Cardiac muscle cell (in vitro differentiated cells and primary cell): ENCODE measurements at regions not wholly inside any gene's neighbourhood (a gene's known extent, or its start where the extent isn't known, plus 50 kb on each side); places are given as distances from the start of the nearest gene placed in this dataset.

Experiments used
- DNase-seq, 2 donors: peaks; one replicate each; pipeline versions ENCODE4 v3.0.0 to v3.0.0-alpha.2; 2010 to 2017; ENCODE audit warnings: low read depth in 1 of 2, low spot score in 1 of 2
- H3K27ac ChIP-seq: fragments of 200-600 bp; sonication (generic); 2 replicates; pipeline ENCODE4 v1.5.1; 2016
- H3K27me3 ChIP-seq: fragments of 200-600 bp; sonication (generic); 2 replicates; pipeline ENCODE4 v1.6.0; 2016; ENCODE audit warnings: control low read depth
- H3K36me3 ChIP-seq: fragments of 200-600 bp; sonication (generic); 2 replicates; pipeline ENCODE4 v1.5.1; 2016; ENCODE audit warnings: control low read depth
- H3K4me1 ChIP-seq: fragments of 200-600 bp; sonication (generic); 2 replicates; pipeline ENCODE4 v1.8.1; 2017; ENCODE audit warnings: low read depth, mild to moderate bottlenecking, mixed run types
- H3K4me3 ChIP-seq: fragments of 200-600 bp; sonication (generic); 2 replicates; pipeline ENCODE4 v1.5.1; 2016; ENCODE audit warnings: mild to moderate bottlenecking
- H3K9me3 ChIP-seq: fragments of 200-600 bp; sonication (generic); 2 replicates; pipeline ENCODE4 v1.5.1; 2017; ENCODE audit warnings: low read depth, mild to moderate bottlenecking, control low read depth
- CTCF ChIP-seq: IDR thresholded peaks from 2 replicates; pipeline ENCODE4 v1.5.1; 2012; ENCODE audit warnings: low read depth, mild to moderate bottlenecking, low read length

GRCh38 chr14:97287956-97288355, 490.8 kb downstream of the VRK1 start:
- H3K4me3 ChIP-seq, result no peak overlapping the region
- H3K9me3 ChIP-seq, result no peaks in the 10 kb centered on the region
- H3K4me1 ChIP-seq, result no peaks in the 10 kb centered on the region
- no peak for DNase-seq
- no peaks in the 10 kb centered on the region for H3K27me3 ChIP-seq
- no peaks in the 10 kb centered on the region for H3K36me3 ChIP-seq
- H3K27ac ChIP-seq, result no peak overlapping the region
- no peak for TF ChIP-seq CTCF

- Histone ChIP-seq H3K9me3 (no peaks in the 10 kb centered on the region), H3K4me3 (no peak overlapping the region), H3K4me1 (no peaks in the 10 kb centered on the region), H3K27me3 (no peaks in the 10 kb centered on the region), H3K27ac (no peak overlapping the region), H3K36me3 (no peaks in the 10 kb centered on the region)
- no peak for DNase-seq
- TF ChIP-seq CTCF, result no peak
These were observed 492.9 kb downstream of the VRK1 start for GRCh38 chr14:97290065-97290464.

GRCh38 chr14:97290977-97291376, 493.8 kb downstream of the VRK1 start:
- Histone ChIP-seq H3K4me1 (no peaks in the 10 kb centered on the region), H3K4me3 (no peak overlapping the region), H3K36me3 (no peaks in the 10 kb centered on the region), H3K27me3 (no peaks in the 10 kb centered on the region), H3K9me3 (no peaks in the 10 kb centered on the region), H3K27ac (no peak overlapping the region)
- no peak for DNase-seq
- no peak for TF ChIP-seq CTCF

- DNase-seq, result peak in 1 of 2 donors; percentile 11
- Histone ChIP-seq H3K4me3 (no peak overlapping the region), H3K36me3 (no peaks in the 10 kb centered on the region), H3K27me3 (no peaks in the 10 kb centered on the region), H3K27ac (no peak overlapping the region), H3K4me1 (no peaks in the 10 kb centered on the region), H3K9me3 (no peaks in the 10 kb centered on the region)
- no peak for TF ChIP-seq CTCF
These were observed 496.5 kb downstream of the VRK1 start for GRCh38 chr14:97293659-97294058.

GRCh38 chr14:97295108-97295710, 498.0 kb downstream of the VRK1 start:
- H3K27ac ChIP-seq, result no peak overlapping the region
- no peaks in the 10 kb centered on the region for H3K4me1 ChIP-seq
- no peak for DNase-seq
- no peaks in the 10 kb centered on the region for H3K36me3 ChIP-seq
- no peaks in the 10 kb centered on the region for H3K9me3 ChIP-seq
- no peak overlapping the region for H3K4me3 ChIP-seq
- H3K27me3 ChIP-seq, result no peaks in the 10 kb centered on the region
- no peak for TF ChIP-seq CTCF

GRCh38 chr14:97296176-97296575, 499.0 kb downstream of the VRK1 start:
- Histone ChIP-seq H3K27me3 (no peaks in the 10 kb centered on the region), H3K9me3 (no peaks in the 10 kb centered on the region), H3K4me3 (no peak overlapping the region), H3K27ac (no peak overlapping the region), H3K4me1 (no peaks in the 10 kb centered on the region), H3K36me3 (no peaks in the 10 kb centered on the region)
- DNase-seq, result no peak
- no peak for TF ChIP-seq CTCF
